ENCODE measurements at regions not wholly inside any gene's neighbourhood (a gene's known extent, or its start where the extent isn't known, plus 50 kb on each side); places are given as distances from the start of the nearest gene placed in this dataset.

GRCh38 chr13:34777914-34778303, 164.2 kb upstream of the NBEA start:
- POLR2A ChIA-PET, result no interaction called here
- TF ChIP-seq CTCF (IDR thresholded peaks at IDR 0.05; ENCODE audit: control extremely low read depth, extremely low read depth, low read depth, missing control alignments), result no peak
- DNase-seq (ENCODE audit: extremely low spot score), result no peak
- CTCF ChIA-PET, result no interaction called here

- no peak for TF ChIP-seq CTCF (IDR thresholded peaks at IDR 0.05; ENCODE audit: control extremely low read depth, extremely low read depth, low read depth, missing control alignments)
- CTCF ChIA-PET, result no interaction called here
- POLR2A ChIA-PET, result no interaction called here
- DNase-seq (ENCODE audit: extremely low spot score), result no peak
Measured at GRCh38 chr13:34779171-34779570, 162.9 kb upstream of the NBEA start.

- TF ChIP-seq CTCF (IDR thresholded peaks at IDR 0.05; ENCODE audit: control extremely low read depth, extremely low read depth, low read depth, missing control alignments), result no peak
- ChIA-PET CTCF (no interaction called here), POLR2A (no interaction called here)
- DNase-seq (ENCODE audit: extremely low spot score), result no peak
Measured at GRCh38 chr13:34793301-34793700, 148.8 kb upstream of the NBEA start.

GRCh38 chr13:34803756-34804155, 138.3 kb upstream of the NBEA start:
- CTCF ChIA-PET, result no interaction called here
- no peak for TF ChIP-seq CTCF (IDR thresholded peaks at IDR 0.05; ENCODE audit: control extremely low read depth, extremely low read depth, low read depth, missing control alignments)
- DNase-seq (ENCODE audit: extremely low spot score), result no peak
- POLR2A ChIA-PET, result no interaction called here

- no peak for DNase-seq (ENCODE audit: extremely low spot score)
- TF ChIP-seq CTCF (IDR thresholded peaks at IDR 0.05; ENCODE audit: control extremely low read depth, extremely low read depth, low read depth, missing control alignments), result no peak
- ChIA-PET POLR2A (no interaction called here), CTCF (no interaction called here)
Measured at GRCh38 chr13:34805347-34805746, 136.7 kb upstream of the NBEA start.

GRCh38 chr13:34808649-34809048, 133.4 kb upstream of the NBEA start:
- ChIA-PET CTCF (no interaction called here), POLR2A (no interaction called here)
- DNase-seq (ENCODE audit: extremely low spot score), result no peak
- TF ChIP-seq CTCF (IDR thresholded peaks at IDR 0.05; ENCODE audit: control extremely low read depth, extremely low read depth, low read depth, missing control alignments), result no peak

GRCh38 chr13:34810996-34811395, 131.1 kb upstream of the NBEA start:
- CTCF ChIA-PET, result no interaction called here

More at GRCh38 chr13:34810996-34811395, 131.1 kb upstream of the NBEA start:
- POLR2A ChIA-PET, result no interaction called here
- DNase-seq (ENCODE audit: extremely low spot score), result no peak
- TF ChIP-seq CTCF (IDR thresholded peaks at IDR 0.05; ENCODE audit: control extremely low read depth, extremely low read depth, low read depth, missing control alignments), result no peak

Measured in GM10248 (cell line).